ENCODE measurements at regions not wholly inside any gene's neighbourhood (a gene's known extent, or its start where the extent isn't known, plus 50 kb on each side); places are given as distances from the start of the nearest gene placed in this dataset.

- H4K20me1 ChIP-seq (ENCODE audit: insufficient read depth, low read length), result no peaks in the 10 kb centered on the region
- H3K27ac ChIP-seq (ENCODE audit: low read length), result no peak overlapping the region
- H2AFZ ChIP-seq (ENCODE audit: low read length), result no peak overlapping the region
- H3K27me3 ChIP-seq (replicated peaks; ENCODE audit: insufficient read depth, low read length), result no peaks in the 10 kb centered on the region
- peaks cover 10% of the 10 kb centered on the region for H3K4me1 ChIP-seq (ENCODE audit: low read length)
- H3K4me2 ChIP-seq (ENCODE audit: low read depth, low read length), result no peak overlapping the region
- no peaks in the 10 kb centered on the region for H3K9me3 ChIP-seq (replicated peaks; ENCODE audit: insufficient read depth, low read length)
- H3K79me2 ChIP-seq (ENCODE audit: low read length), result no peaks in the 10 kb centered on the region
- H3K36me3 ChIP-seq (replicated peaks; ENCODE audit: insufficient read depth, low read length), result no peaks in the 10 kb centered on the region
- no peak overlapping the region for H3K4me3 ChIP-seq (ENCODE audit: low read length)
- no peak for DNase-seq
- H3K9me2 ChIP-seq (replicated peaks; ENCODE audit: insufficient read depth, low read length), result no peaks in the 10 kb centered on the region
- TF ChIP-seq EZH2 (optimal IDR thresholded peaks at IDR 0.05; ENCODE audit: low read depth, low read length), result no peak
- no peak for TF ChIP-seq EZH2phosphoT487 (IDR thresholded peaks at IDR 0.05; ENCODE audit: low read length)
- no peak for TF ChIP-seq CTCF (IDR thresholded peaks at IDR 0.05; ENCODE audit: low read length)
- H3K9ac ChIP-seq (ENCODE audit: low read length), result no peak overlapping the region
- H3F3A ChIP-seq (ENCODE audit: insufficient read depth, low read length), result no peaks in the 10 kb centered on the region
These were observed 209.7 kb upstream of the PARD3B start for GRCh38 chr2:204335451-204336058.

GRCh38 chr2:204336153-204336744 lies 209.0 kb upstream of the PARD3B start:
- TF ChIP-seq CTCF (IDR thresholded peaks at IDR 0.05; ENCODE audit: low read length) (no peak), EZH2phosphoT487 (IDR thresholded peaks at IDR 0.05; ENCODE audit: low read length) (no peak), EZH2 (optimal IDR thresholded peaks at IDR 0.05; ENCODE audit: low read depth, low read length) (no peak)
- H3K4me2 ChIP-seq (ENCODE audit: low read depth, low read length), result no peak overlapping the region

GRCh38 chr2:204337638-204338037 lies 207.6 kb upstream of the PARD3B start:
- no peak overlapping the region for H3K27ac ChIP-seq (ENCODE audit: low read length)
- no peaks in the 10 kb centered on the region for H3K9me2 ChIP-seq (replicated peaks; ENCODE audit: insufficient read depth, low read length)
- TF ChIP-seq CTCF (IDR thresholded peaks at IDR 0.05; ENCODE audit: low read length), result no peak
- TF ChIP-seq EZH2phosphoT487 (IDR thresholded peaks at IDR 0.05; ENCODE audit: low read length), result no peak
- TF ChIP-seq EZH2 (optimal IDR thresholded peaks at IDR 0.05; ENCODE audit: low read depth, low read length), result no peak
- no peak for DNase-seq
- no peaks in the 10 kb centered on the region for H3F3A ChIP-seq (ENCODE audit: insufficient read depth, low read length)
- no peaks in the 10 kb centered on the region for H3K27me3 ChIP-seq (replicated peaks; ENCODE audit: insufficient read depth, low read length)
- H3K4me3 ChIP-seq (ENCODE audit: low read length), result no peak overlapping the region
- H3K4me2 ChIP-seq (ENCODE audit: low read depth, low read length), result no peak overlapping the region
- no peak overlapping the region for H2AFZ ChIP-seq (ENCODE audit: low read length)
- H3K4me1 ChIP-seq (ENCODE audit: low read length), result peaks cover 10% of the 10 kb centered on the region
- no peak overlapping the region for H3K9ac ChIP-seq (ENCODE audit: low read length)
- H3K9me3 ChIP-seq (replicated peaks; ENCODE audit: insufficient read depth, low read length), result no peaks in the 10 kb centered on the region
- no peaks in the 10 kb centered on the region for H3K79me2 ChIP-seq (ENCODE audit: low read length)
- no peaks in the 10 kb centered on the region for H4K20me1 ChIP-seq (ENCODE audit: insufficient read depth, low read length)
- H3K36me3 ChIP-seq (replicated peaks; ENCODE audit: insufficient read depth, low read length), result no peaks in the 10 kb centered on the region

More at GRCh38 chr2:204336153-204336744, 209.0 kb upstream of the PARD3B start:
- no peak overlapping the region for H3K9ac ChIP-seq (ENCODE audit: low read length)
- H3K79me2 ChIP-seq (ENCODE audit: low read length), result no peaks in the 10 kb centered on the region
- H3K27me3 ChIP-seq (replicated peaks; ENCODE audit: insufficient read depth, low read length), result no peaks in the 10 kb centered on the region
- no peaks in the 10 kb centered on the region for H3K9me3 ChIP-seq (replicated peaks; ENCODE audit: insufficient read depth, low read length)
- H2AFZ ChIP-seq (ENCODE audit: low read length), result no peak overlapping the region
- no peaks in the 10 kb centered on the region for H4K20me1 ChIP-seq (ENCODE audit: insufficient read depth, low read length)
- H3F3A ChIP-seq (ENCODE audit: insufficient read depth, low read length), result no peaks in the 10 kb centered on the region
- DNase-seq, result no peak
- peaks cover 10% of the 10 kb centered on the region for H3K4me1 ChIP-seq (ENCODE audit: low read length)
- H3K36me3 ChIP-seq (replicated peaks; ENCODE audit: insufficient read depth, low read length), result no peaks in the 10 kb centered on the region
- no peaks in the 10 kb centered on the region for H3K9me2 ChIP-seq (replicated peaks; ENCODE audit: insufficient read depth, low read length)
- H3K27ac ChIP-seq (ENCODE audit: low read length), result no peak overlapping the region
- H3K4me3 ChIP-seq (ENCODE audit: low read length), result no peak overlapping the region
